HS-27A (cell line): ENCODE measurements at regions not wholly inside any gene's neighbourhood (a gene's known extent, or its start where the extent isn't known, plus 50 kb on each side); places are given as distances from the start of the nearest gene placed in this dataset.
A peak's percentile ranks its signal among the peaks of the same experiment; 100 is the strongest.

Experiments
- DNase-seq: peaks from one replicate; pipeline ENCODE4 v3.0.0-alpha.2; 2012; ENCODE audit warnings: low read depth, missing footprints

DNA sequence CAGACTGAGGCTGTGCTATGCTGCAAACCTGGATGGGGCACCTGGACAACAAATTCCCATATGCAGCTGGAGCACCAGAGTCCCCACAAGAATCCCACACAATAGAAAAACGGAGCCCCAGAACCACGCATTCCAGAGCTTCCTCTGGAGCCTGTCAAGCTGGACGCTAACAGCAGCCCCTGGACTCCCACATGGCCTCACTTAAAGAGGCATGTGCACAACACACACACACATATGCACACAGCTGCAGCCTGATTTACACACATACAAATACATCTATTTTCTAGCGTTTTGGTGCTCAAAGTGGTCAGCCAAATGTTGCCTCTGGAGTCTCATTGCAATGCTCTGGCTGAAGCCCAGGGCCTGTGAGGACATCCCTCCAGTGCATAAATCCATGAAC is 632.7 kb upstream of the ID2 start:
- DNase-seq: no peak

DNA sequence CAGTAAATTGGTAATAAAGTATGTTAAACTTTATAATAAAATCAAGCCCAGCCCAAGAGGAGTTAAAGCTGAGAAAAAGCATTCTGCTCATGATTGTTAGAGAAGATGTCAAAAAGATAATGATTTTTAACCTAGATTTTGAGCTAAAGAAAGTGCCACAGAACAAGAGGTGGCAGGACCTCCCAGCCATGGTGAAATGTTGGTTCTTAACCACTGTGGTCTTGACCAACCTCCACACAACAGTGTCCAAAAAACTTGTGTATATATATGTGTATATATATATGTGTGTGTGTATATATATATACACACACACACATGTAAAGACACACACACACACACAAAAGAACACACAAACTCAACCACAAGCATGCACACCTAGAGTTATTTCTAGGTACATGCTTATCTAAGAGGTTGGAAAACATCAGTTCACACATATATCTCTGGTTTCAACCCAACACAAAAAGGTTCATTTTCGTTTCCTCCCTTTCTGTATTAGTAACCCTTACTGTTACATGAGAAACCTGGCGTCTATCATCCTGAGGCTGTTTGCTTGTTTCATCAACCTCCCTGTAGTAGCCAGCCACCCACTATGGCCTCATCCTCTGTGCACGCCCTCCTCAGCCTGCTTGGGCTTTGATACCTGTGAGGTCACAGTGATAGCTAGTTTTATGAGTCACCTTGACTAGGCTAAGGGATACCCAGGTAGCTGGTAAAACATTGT is 631.8 kb upstream of the ID2 start:
- DNase-seq: no peak

DNA sequence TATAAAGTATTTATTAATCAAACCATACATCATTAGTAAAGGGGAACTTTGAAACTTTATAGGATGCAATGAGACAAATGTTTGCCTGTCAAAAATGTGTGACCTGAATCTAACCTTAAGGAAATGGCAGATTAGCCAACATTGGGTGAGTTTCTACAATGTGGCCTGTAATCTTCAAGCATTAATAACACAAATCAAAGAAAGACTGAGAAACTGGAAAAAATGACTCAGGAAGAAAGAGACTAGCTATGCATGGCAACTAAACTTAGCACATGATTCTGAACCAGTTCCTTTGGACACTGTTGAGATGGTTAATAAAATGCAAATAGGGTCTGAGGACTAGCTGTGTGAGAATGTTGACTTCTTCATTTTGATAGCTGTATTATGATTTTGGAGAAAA is 628.6 kb upstream of the ID2 start:
- DNase-seq: no peak

DNA sequence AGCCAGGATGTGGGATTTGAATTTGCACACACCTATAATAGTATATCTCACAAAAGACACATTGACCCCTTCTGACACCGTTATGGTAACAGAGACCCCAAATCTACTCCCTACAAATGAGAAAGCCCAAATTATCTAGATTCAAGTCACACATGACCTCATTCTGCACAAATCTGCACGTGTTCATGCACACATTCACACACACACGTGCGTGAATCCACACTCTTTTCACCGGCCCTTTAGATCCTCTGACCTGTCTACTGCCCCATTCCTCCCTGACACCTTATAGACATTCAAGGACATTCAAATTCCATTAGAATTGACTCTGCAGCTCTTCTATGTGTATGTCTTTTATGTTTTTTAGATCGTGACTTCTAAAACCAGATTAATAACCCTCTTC is 627.8 kb upstream of the ID2 start:
- no peak for DNase-seq

DNA sequence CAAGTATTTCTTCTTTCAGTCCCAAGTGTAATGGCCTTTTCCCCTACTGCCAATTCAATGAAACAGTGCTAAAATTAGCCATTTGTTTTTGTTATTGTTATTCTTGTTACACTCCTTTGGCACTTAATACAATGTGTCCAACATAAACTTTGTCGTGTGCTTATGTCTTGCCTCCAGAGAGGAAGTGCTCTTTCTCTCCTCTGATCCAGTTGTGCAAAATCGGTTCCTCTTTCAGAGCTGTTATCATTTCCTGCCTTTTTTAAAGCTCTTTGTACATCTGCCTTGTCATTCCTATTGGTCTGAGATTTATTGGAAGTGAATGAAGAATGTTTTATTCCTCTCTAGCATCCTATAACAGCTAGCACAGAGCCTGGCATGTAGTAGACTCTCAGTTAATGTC is 623.2 kb upstream of the ID2 start:
- no peak for DNase-seq

DNA sequence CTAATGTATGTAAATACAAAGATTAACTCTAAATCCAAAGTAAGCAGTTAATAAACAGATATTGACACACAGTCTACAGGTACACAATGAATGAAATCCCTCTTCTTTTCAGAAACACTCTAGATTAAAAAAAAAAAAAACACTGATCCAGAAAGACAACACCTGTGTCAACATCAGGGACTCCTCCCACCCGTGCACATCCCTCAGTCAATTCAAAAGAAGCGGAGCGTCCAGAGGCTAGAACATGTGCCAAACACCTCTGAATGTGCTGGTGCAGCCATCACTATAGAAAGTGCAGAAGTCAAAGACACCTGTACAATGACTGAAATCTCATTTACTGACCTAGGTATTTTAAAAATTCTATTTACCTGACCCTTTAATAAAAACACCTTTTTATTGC is 622.6 kb upstream of the ID2 start:
- DNase-seq: no peak

DNA sequence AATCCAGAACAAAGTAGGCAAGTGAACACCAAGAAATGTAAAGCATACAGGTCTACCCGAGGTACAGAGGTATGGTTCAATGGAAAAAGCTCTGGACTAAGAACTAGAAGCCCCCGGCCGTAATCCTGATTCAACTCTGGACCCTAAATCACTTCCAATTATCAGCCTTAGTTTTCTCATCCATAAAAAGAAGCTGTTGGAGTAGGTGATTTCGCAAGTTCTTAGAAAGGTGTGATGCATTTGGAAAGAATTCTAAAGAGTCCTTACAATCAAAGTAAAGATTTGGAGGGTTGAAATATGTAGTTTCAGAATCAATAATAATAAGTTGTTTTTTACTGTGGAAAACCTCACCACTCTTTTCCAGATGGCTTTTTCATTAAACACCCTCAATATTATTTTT is 622.1 kb upstream of the ID2 start:
- DNase-seq: no peak

DNA sequence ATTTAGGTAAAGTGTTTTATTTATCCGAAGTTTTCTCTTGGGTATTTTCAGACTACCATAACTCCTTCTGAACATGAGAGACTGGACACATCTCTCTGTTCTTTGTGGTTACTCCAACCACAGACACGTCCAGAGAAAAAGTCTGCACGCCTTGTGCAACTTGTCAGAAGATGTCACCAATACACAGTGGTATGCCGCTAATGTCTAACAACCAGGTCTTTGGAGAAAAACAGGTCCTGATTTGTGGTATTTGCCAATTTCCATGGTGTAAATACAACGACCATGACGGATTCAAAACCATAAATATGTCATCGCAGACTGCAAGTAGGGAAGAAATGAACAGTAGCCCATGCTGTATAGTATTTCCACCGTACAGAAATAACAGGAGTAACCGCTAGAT is 620.6 kb upstream of the ID2 start:
- DNase-seq: no peak

DNA sequence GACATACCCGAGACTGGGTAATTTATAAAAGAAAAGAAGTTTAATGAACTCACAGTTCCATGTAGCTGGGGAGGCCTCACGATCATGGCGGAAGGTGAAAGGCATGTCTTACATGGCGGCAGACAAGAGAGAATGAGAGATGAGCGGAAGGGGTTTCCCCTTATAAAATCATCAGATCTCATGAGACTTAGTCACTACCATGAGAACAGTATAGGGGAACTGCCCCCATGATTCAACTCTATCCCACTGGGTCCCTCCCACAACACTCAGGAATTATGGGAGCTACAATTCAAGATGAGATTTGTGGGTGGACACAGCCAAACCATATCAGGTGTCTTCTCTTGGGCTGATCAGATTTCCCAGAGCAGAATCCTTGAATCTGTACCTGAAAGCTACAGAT is 617.3 kb upstream of the ID2 start:
- no peak for DNase-seq

DNA sequence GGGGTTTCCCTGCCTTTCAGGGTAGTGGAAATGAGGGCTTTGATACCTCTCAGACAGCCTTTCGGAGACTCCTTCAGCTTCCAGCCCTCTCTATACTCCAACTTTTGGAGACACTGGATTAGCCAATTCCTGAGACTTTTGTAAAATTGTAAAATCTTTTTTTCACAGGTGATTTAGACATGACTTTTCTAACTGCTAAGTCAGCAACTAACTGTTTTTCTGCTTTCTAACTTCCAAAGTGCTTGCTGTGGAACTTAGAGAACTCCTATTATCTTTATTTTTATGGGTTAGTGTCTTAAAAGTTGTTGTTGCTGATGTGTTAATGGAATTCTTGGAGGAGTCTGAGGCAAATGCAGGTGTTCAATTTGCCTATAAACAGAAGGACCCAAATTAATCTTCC is 616.7 kb upstream of the ID2 start:
- DNase-seq: no peak

DNA sequence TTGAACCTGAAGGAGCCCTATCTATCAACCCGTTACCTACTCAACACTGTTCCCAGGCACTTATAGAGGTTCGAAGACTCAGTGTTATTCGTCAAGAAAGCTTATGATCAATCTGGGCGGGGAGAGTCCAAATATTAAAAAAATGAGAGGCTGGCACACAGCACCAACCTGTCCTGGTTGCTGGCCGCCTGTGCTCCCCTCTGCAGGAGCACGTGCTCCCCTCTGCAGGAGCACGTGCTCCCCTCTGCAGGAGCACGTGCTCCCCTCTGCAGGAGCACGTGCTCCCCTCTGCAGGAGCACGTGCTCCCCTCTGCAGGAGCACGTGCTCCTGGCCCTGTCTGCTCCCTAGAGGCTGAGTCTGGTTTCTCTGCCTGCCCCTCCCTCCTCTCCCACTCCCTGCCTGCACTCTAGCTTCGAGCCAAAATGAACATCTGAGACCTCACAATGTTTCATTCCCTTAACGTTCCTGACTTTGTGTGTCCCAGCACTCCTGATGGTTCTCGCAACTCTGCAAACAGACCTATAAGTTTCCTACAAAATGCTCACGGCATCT is 614.0 kb upstream of the ID2 start:
- DNase-seq: no peak

DNA sequence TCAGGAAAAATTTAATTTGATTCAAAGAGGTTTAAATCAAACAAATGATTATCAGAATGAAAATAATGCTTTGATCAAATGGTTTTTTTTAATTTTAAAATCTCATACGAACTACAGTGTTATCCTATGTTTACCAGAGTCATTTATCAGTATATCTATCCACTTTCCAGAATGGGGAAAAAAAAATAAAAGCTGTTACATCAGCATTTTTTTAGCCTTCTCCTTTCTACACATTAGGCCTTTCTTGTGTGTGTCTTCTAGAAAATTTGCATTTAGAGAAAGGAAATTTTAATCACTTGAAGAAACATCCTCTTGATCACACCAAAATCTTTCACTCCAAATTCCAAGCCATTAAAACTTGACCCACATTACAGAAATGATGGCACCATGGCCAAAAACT is 608.9 kb upstream of the ID2 start:
- no peak for DNase-seq

DNA sequence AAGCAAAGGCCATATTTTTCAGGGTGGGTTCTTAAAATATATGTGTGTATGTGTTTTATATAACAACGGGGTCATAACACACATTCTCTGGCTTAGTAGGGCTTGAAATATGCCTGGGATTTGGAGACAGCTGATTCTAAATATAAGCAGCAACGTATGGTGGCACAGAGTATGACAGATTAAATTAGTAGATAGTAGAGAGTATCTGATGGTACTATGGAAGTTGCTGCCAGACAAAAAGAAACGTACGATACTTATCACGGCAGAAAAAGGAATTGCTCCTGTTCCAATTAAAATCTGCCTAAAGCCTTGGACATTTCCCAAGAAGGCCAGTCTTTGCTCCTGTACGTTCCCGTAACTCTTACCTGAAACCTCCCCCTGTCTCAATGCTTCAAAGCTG is 607.9 kb upstream of the ID2 start:
- no peak for DNase-seq

DNA sequence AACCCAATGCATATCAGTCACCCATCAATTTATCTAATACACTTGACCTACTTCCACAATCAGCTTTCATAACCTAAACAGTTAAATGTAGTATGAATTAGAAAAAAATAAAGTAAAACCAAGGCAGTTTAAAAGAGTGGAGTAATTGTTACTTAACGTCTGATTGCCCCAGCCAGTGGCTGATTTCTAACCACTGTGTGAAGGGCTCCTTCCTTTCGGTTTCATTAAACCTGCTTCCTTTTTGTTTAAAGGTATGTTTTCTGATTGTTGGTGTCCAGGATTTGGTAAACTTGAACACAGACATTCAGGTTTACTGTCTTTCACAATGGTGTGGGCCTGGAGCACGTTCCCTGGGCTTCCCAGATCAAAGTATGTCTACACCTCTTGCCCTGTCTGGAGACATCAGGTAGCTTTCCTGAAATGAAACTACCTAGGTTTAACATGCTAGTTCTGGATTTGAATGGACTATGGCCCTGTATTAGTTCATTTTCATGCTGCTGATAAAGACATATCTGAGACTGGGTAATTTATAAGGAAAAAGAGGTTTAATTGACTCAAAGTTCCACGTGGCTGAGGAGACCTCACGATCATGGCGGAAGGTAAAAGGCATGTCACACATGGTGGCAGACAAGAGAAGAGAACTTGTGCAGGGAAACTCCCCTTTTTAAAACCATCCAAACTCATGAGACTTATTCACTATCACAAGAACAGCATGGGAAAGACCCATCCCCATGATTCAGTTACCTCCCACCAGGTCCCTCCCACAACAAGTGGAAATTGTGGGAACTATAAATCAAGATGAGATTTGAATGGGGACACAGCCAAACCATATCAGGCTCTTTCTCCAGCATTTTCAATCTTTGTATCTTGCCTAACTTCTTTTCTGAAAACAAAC is 605.2 kb upstream of the ID2 start:
- no peak for DNase-seq

DNA sequence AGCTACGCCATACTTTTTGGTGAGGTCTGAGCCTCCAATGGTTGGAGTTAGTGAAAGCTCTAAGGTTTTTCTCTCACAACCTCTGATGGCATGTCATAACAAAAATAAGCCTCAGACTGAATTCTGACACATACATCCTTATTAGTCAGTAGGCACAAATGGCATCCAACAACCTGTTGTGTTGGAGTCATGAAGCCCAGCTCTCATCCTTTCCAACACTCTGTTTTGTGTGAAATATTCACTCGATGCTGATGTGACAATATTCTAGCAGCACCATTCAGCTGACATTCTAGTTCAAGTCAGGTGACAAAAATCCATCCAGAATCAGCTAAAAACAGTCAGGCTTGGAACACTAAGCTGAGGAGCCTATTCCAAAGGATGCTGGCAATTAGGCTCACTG is 603.2 kb upstream of the ID2 start:
- DNase-seq: no peak

DNA sequence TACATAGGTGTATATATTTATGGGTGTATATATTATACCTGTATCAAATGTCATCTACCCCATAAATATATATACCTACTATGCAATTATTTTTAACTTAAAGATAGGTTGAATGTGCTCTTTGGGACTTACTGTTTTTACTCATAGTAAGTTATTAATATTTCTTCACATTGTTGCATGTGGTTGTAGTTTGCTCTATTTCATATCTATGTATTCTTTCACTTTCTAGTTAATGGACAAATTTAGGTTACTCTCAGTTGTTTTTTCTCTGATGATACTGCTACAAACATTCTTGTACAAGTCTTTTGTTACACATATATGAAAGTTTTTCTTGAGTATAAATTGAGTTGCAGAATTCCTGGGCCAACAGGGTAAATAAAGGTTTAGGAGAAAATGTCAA is 601.8 kb upstream of the ID2 start:
- DNase-seq: no peak

DNA sequence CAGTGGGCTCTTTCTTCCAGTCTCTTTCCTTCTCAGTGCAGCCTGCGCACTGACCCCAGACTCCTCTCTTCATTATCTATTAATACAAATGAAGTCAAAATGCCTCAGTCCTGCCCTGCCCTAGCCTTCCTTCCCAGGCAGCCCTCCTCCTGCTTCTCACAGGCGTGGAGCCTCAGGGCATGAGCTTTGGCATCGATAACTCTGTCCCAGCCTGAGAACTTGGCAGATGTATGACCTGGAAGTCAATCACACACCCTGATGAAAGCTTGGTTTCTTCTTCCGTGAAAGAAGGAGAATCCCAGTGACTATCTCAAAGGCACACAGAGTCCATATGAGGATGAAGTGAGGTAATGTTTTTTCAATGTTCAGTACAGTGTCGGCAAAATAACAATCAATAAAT is 600.7 kb upstream of the ID2 start:
- no peak for DNase-seq

DNA sequence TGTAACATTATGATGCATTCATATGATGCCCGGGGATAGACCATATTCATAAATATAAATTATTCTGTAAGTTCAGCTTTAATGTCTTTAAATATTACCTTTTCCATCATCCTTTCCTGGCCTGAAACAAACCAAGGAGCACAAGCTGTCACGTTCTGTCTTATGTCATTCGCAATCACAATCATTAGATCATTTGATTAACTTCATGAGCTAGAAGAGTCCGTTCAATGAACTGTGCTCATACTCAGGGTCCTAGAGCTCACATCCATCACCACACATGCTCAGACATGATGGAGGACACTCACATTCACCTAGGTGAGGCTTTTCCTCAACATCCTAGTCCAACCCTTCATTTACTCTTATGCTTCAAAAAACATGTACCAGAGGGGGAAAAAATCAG is 599.0 kb upstream of the ID2 start:
- DNase-seq: no peak

DNA sequence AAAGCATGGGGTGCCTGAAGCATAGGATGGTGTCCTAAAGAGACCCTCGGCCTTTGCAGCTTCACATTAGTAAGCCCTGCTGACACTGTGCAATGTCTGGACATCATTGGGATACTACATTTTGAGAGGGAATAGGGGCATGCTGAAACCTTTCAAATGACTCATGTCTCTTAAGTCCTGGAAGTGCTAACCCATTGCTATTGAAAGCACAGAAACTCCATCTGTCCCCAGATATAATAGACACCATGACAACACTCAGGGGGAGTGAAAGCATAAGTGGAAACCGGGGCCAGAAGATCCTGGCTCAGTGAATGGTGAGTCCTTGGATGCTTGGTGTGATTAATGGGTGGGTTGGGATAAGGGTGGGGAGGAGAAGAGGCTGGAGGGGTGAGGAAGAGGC is 595.5 kb upstream of the ID2 start:
- DNase-seq: no peak

DNA sequence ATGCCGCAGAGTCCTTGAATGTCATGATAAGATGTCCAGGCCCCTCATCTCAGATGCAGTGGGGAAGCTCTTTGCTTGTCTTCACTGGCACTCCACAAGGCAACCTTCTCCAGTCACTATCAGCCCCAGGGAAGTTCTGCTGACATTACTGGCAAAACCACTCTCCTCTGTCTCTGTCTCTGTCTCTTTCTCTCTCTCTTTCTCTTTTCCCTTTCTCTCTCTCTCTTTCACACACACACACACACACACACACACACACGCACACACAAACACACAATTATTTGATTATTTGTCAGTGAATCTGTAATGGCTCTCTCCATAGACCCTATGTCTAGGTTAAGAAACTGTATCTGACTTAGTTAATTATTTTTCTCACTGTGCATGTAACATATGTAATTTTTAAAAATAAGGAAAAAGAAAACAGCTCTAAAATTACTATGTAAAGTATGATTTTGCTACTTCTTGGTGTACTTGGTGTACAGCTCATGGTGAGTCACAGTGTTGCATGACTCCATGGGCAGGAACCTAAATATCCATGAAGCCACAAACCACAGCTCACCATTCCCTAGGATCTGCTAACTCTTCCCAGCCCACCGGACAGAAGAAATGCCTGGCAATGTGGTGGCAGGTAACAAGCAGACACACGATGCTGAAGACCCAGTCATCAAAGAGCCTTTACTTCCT is 594.9 kb upstream of the ID2 start:
- peak; percentile 38 for DNase-seq

DNA sequence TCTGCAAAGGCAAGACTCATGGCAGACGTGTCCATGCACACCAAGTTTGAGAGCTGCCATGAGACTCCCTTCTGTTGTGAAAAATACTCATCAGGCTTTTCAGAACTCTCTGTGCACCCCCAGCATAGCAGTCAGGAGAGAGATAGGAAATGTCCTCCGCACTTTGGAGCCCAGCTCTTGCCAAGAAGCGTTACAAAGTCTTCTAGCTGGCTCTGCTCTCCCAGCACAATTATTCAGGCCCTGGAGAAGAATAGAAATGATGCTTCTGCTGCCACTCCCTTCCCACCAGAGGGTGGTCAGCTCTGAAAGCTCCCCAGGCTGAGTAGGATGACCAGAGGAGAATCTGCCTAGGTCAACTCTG is 594.4 kb upstream of the ID2 start:
- DNase-seq: no peak

DNA sequence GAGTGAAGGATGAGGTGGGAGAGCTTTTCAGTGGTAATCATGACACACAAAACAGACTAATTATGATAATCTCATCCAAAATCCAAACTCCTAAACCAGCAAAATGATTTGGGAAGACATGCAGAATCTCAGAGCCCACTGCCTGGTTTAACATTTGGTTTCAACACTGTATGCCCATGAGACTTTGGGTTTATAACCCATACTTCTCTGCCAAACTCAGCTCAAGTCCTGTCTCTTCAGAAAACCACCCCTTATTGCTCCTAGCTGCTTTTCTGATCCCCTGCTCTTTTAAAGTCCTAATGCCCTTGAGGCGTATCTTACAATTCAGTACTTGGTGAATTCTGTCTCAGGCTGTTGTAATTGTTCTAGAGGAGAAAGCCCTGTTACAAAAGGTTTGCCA is 593.0 kb upstream of the ID2 start:
- DNase-seq: no peak

DNA sequence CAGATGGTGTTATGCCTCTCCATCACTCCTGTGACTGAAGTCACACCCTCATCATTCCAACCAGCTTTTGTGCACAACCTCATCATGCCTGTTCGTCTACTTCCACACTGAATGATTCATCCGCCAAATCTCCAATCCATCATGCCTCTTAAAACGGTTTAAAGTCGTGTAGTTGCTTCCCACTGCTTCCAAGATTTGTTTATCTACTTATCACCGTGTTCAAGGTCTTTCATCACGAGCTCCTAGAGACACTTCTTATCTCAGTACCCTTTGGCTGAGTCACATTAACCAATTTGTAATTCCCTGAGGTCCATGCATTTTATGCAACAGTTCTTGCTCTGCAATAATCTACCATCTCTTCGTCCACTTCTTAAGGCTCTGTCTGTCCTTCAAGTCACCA is 592.3 kb upstream of the ID2 start:
- no peak for DNase-seq
